ENCODE measurements at regions not wholly inside any gene's neighbourhood (a gene's known extent, or its start where the extent isn't known, plus 50 kb on each side); places are given as distances from the start of the nearest gene placed in this dataset.

- no peak for TF ChIP-seq REST (IDR thresholded peaks at IDR 0.05)
Measured at GRCh38 chr1:65728504-65728903, 64.2 kb upstream of the PDE4B start (continued).

- H3K27ac ChIP-seq (ENCODE audit: low read depth in 1 of 2, low read length in 2 of 2), result no peak overlapping the region
- H3K9ac ChIP-seq (ENCODE audit: low read depth in 1 of 2, low read length in 2 of 2), result no peak overlapping the region
- no peaks in the 10 kb centered on the region for H3K9me3 ChIP-seq (ENCODE audit: control insufficient read depth in 4 of 4, low read length in 3 of 4)
- no peaks in the 10 kb centered on the region for H3K4me1 ChIP-seq (ENCODE audit: control insufficient read depth in 4 of 4, insufficient read depth in 4 of 4, low read length in 3 of 4)
- DNase-seq (ENCODE audit: low spot score), result no peak
- no peak overlapping the region for H3K4me3 ChIP-seq (ENCODE audit: low read depth in 1 of 3, low read length in 3 of 3)
- H3K27me3 ChIP-seq (ENCODE audit: control insufficient read depth in 4 of 4, insufficient read depth in 4 of 4, low read length in 3 of 4), result no peaks in the 10 kb centered on the region
- TF ChIP-seq REST (IDR thresholded peaks at IDR 0.05), result no peak
- H3K36me3 ChIP-seq (ENCODE audit: control insufficient read depth in 4 of 4, insufficient read depth in 3 of 4, low read depth in 1 of 4, low read length in 3 of 4), result no peaks in the 10 kb centered on the region
- 59% methylated on average over 2 of the region's 2 CpGs for WGBS
Measured at GRCh38 chr1:65729259-65729658, 63.4 kb upstream of the PDE4B start.

- Histone ChIP-seq H3K9me3 (ENCODE audit: control insufficient read depth in 4 of 4, low read length in 3 of 4) (peaks cover 0 to 2% (median 0%) of the 10 kb centered on the region in 4 donors), H3K4me3 (ENCODE audit: low read depth in 1 of 3, low read length in 3 of 3) (no peak overlapping the region), H3K36me3 (ENCODE audit: control insufficient read depth in 4 of 4, insufficient read depth in 3 of 4, low read depth in 1 of 4, low read length in 3 of 4) (no peaks in the 10 kb centered on the region), H3K9ac (ENCODE audit: low read depth in 1 of 2, low read length in 2 of 2) (no peak overlapping the region), H3K27me3 (ENCODE audit: control insufficient read depth in 4 of 4, insufficient read depth in 4 of 4, low read length in 3 of 4) (no peaks in the 10 kb centered on the region), H3K27ac (ENCODE audit: low read depth in 1 of 2, low read length in 2 of 2) (no peak overlapping the region), H3K4me1 (ENCODE audit: control insufficient read depth in 4 of 4, insufficient read depth in 4 of 4, low read length in 3 of 4) (no peaks in the 10 kb centered on the region)
- WGBS, result 72% methylated on average over 2 of the region's 2 CpGs
- DNase-seq (ENCODE audit: low spot score), result no peak
- TF ChIP-seq JUND (IDR thresholded peaks at IDR 0.05) (no peak), GABPA (IDR thresholded peaks at IDR 0.05 in 1 of 2, conservative IDR thresholded peaks at IDR 0.05 in 1 of 2) (no peak), SP1 (IDR thresholded peaks at IDR 0.05) (no peak)
Measured at GRCh38 chr1:65734979-65735378, 57.7 kb upstream of the PDE4B start.

GRCh38 chr1:65741993-65742392 lies 50.7 kb upstream of the PDE4B start:
- no peak for TF ChIP-seq HNF4A (conservative IDR thresholded peaks at IDR 0.05)
- TF ChIP-seq ATF3 (IDR thresholded peaks at IDR 0.05), result no peak
- TF ChIP-seq GABPA (IDR thresholded peaks at IDR 0.05 in 1 of 2, conservative IDR thresholded peaks at IDR 0.05 in 1 of 2), result no peak
- TF ChIP-seq CTCF (IDR thresholded peaks at IDR 0.05; ENCODE audit: low read depth, low read length, missing input control), result no peak
- H3K9me3 ChIP-seq (ENCODE audit: control insufficient read depth in 4 of 4, low read length in 3 of 4), result peaks cover 2 to 15% (median 4%) of the 10 kb centered on the region in 4 donors
- WGBS, result 78% methylated on average over 2 of the region's 2 CpGs
- DNase-seq (ENCODE audit: low spot score), result no peak
- peaks cover 0 to 2% (median 0%) of the 10 kb centered on the region in 4 donors for H3K36me3 ChIP-seq (ENCODE audit: control insufficient read depth in 4 of 4, insufficient read depth in 3 of 4, low read depth in 1 of 4, low read length in 3 of 4)
- H3K4me1 ChIP-seq (ENCODE audit: control insufficient read depth in 4 of 4, insufficient read depth in 4 of 4, low read length in 3 of 4), result no peaks in the 10 kb centered on the region
- H3K27me3 ChIP-seq (ENCODE audit: control insufficient read depth in 4 of 4, insufficient read depth in 4 of 4, low read length in 3 of 4), result no peaks in the 10 kb centered on the region
- no peak overlapping the region for H3K9ac ChIP-seq (ENCODE audit: low read depth in 1 of 2, low read length in 2 of 2)
- no peak overlapping the region for H3K4me3 ChIP-seq (ENCODE audit: low read depth in 1 of 3, low read length in 3 of 3)
- H3K27ac ChIP-seq (ENCODE audit: low read depth in 1 of 2, low read length in 2 of 2), result no peak overlapping the region
